Thoracic aorta (tissue), 2 donors: ENCODE measurements at regions not wholly inside any gene's neighbourhood (a gene's known extent, or its start where the extent isn't known, plus 50 kb on each side); places are given as distances from the start of the nearest gene placed in this dataset.

Experiments used
- ATAC-seq: fragments of 150-250 bp; one replicate; pipeline ENCODE4 v1.8.0; 2017; ENCODE audit warnings: low read depth; ENCODE audit not compliant: insufficient number of reproducible peaks, low FRiP score
- DNase-seq: peaks from one replicate; pipeline ENCODE4 v3.0.0-alpha.2; 2020; ENCODE audit warnings: low spot score
- H3K27ac ChIP-seq, 2 donors: fragments of 200-600 bp; sonication (generic); 1 replicate in 1 of 2; 2 replicates in 1 of 2; pipeline ENCODE4 v1.5.1; 2016; ENCODE audit warnings: mild to moderate bottlenecking in 2 of 2, moderate library complexity in 2 of 2
- H3K27me3 ChIP-seq: fragments of 200-600 bp; sonication (generic); replicated peaks from 2 replicates; pipeline ENCODE4 v1.6.0; 2016; ENCODE audit warnings: mild to moderate bottlenecking; ENCODE audit not compliant: insufficient read depth
- H3K36me3 ChIP-seq: fragments of 200-600 bp; sonication (generic); one replicate; pipeline ENCODE4 v1.5.1; 2016
- H3K4me1 ChIP-seq, 2 donors: fragments of 200-600 bp; sonication (generic); 1 replicate in 1 of 2; 2 replicates in 1 of 2; pipeline versions ENCODE4 v1.5.1 to v1.6.0; 2016; ENCODE audit warnings: low read depth in 2 of 2, mild to moderate bottlenecking in 1 of 2; ENCODE audit not compliant: control insufficient read depth in 1 of 2
- H3K4me3 ChIP-seq: fragments of 200-600 bp; sonication (generic); 2 replicates; pipeline ENCODE4 v1.5.1; 2016; ENCODE audit warnings: mild to moderate bottlenecking
- H3K9me3 ChIP-seq: fragments of 200-600 bp; sonication (generic); 2 replicates; pipeline ENCODE4 v1.5.1; 2016
- TF ChIP-seq, protein P1 (sequence below): fragments of 200-600 bp; sonication (generic); IDR thresholded peaks from one replicate; pipeline ENCODE4 v1.5.1; 2019; ENCODE audit warnings: antibody characterized with exemption

- H3K27me3 ChIP-seq, result no peaks in the 10 kb centered on the region
- ATAC-seq (no peak), DNase-seq (no peak)
- no peaks in the 10 kb centered on the region for H3K9me3 ChIP-seq
- H3K4me1 ChIP-seq, result peaks cover 2 to 4% of the 10 kb centered on the region in 2 donors
- H3K36me3 ChIP-seq, result no peaks in the 10 kb centered on the region
- TF ChIP-seq, protein P1, sequence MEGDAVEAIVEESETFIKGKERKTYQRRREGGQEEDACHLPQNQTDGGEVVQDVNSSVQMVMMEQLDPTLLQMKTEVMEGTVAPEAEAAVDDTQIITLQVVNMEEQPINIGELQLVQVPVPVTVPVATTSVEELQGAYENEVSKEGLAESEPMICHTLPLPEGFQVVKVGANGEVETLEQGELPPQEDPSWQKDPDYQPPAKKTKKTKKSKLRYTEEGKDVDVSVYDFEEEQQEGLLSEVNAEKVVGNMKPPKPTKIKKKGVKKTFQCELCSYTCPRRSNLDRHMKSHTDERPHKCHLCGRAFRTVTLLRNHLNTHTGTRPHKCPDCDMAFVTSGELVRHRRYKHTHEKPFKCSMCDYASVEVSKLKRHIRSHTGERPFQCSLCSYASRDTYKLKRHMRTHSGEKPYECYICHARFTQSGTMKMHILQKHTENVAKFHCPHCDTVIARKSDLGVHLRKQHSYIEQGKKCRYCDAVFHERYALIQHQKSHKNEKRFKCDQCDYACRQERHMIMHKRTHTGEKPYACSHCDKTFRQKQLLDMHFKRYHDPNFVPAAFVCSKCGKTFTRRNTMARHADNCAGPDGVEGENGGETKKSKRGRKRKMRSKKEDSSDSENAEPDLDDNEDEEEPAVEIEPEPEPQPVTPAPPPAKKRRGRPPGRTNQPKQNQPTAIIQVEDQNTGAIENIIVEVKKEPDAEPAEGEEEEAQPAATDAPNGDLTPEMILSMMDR, result no peak
- no peak overlapping the region for H3K4me3 ChIP-seq
- peak overlapping the region in 1 of 2 donors; percentile 49 for H3K27ac ChIP-seq
Measured at GRCh38 chr1:215002471-215002870, 80.1 kb upstream of the KCNK2 start.

- no peaks in the 10 kb centered on the region for H3K9me3 ChIP-seq
- no peaks in the 10 kb centered on the region for H3K27me3 ChIP-seq
- H3K27ac ChIP-seq, result no peak overlapping the region
- TF ChIP-seq, protein P1, result no peak
- ATAC-seq (no peak), DNase-seq (no peak)
- H3K4me1 ChIP-seq, result peaks cover 2 to 4% of the 10 kb centered on the region in 2 donors
- H3K36me3 ChIP-seq, result no peaks in the 10 kb centered on the region
- H3K4me3 ChIP-seq, result no peak overlapping the region
Measured at GRCh38 chr1:215003686-215004085, 78.9 kb upstream of the KCNK2 start.

DNA sequence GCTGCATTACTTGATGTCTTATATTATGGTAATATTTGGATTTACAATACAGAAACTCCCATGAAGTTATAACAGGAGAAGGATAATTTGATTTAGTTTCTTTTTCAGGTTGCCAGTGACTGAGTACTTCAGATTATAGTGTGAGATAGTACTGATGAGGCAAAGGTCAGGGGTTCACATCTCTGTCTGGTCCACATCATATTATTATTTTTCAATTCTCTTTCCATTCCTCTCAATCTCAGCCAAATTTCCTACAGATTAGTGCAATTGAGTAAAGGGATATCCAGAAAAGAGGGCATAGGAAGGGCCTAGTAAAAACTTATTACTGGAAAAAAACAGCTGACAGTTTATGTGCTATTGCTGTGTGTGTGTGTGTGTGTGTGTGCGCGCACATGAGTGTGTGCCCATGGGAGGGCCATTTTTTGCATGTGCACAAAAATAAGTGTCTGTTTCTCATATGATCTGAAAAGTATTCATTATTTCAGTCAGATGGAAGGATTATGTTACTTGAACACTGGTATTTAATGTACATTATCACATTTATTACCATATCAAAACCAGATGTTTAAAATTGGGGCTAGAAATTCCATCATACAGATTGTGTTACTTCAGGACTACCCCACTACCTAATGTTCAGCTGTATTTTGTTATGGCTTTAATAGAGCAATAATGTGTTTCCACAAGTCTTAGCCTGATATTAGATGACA is 78.3 kb upstream of the KCNK2 start:
- Histone ChIP-seq H3K27me3 (no peaks in the 10 kb centered on the region), H3K4me1 (peaks cover 2 to 4% of the 10 kb centered on the region in 2 donors), H3K4me3 (no peak overlapping the region), H3K9me3 (no peaks in the 10 kb centered on the region), H3K27ac (no peak overlapping the region), H3K36me3 (no peaks in the 10 kb centered on the region)
- DNase-seq (no peak), ATAC-seq (no peak)
- TF ChIP-seq, protein P1, result no peak

- no peak overlapping the region for H3K4me3 ChIP-seq
- no peak for DNase-seq
- peaks cover 2 to 4% of the 10 kb centered on the region in 2 donors for H3K4me1 ChIP-seq
- H3K9me3 ChIP-seq, result no peaks in the 10 kb centered on the region
- no peaks in the 10 kb centered on the region for H3K27me3 ChIP-seq
- no peak for ATAC-seq
- TF ChIP-seq, protein P1, result no peak
- no peaks in the 10 kb centered on the region for H3K36me3 ChIP-seq
- no peak overlapping the region for H3K27ac ChIP-seq
Measured at GRCh38 chr1:215005078-215005477, 77.5 kb upstream of the KCNK2 start.

GRCh38 chr1:215005656-215006345 is 76.7 kb upstream of the KCNK2 start:
- H3K27me3 ChIP-seq, result no peaks in the 10 kb centered on the region
- no peaks in the 10 kb centered on the region for H3K36me3 ChIP-seq
- no peaks in the 10 kb centered on the region for H3K9me3 ChIP-seq
- no peak overlapping the region for H3K27ac ChIP-seq
- no peak for DNase-seq
- no peak overlapping the region for H3K4me3 ChIP-seq
- TF ChIP-seq, protein P1, result no peak
- peaks cover 2 to 4% of the 10 kb centered on the region in 2 donors for H3K4me1 ChIP-seq
- no peak for ATAC-seq
